ENCODE measurements at regions not wholly inside any gene's neighbourhood (a gene's known extent, or its start where the extent isn't known, plus 50 kb on each side); places are given as distances from the start of the nearest gene placed in this dataset.

DNA sequence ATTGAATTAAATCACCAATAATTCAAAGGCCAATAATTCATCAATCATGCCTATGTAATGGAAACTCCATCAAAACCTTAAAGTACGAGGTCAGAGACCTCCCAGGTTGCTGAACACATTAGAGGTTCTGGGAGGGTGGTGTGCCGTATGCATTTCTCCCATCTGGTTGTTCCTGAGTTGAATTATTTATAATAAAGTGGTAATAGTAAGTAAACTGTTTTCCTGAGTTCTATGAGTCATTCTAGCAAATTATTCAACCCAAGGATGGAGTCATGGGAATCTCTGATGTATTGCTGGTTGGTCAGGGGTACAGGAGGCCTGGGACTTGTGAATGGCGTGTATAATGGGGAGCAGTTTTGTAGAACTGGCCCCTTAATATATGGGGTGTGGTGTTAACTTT, 191.7 kb downstream of the CARTPT start:
- TF ChIP-seq, protein P1, sequence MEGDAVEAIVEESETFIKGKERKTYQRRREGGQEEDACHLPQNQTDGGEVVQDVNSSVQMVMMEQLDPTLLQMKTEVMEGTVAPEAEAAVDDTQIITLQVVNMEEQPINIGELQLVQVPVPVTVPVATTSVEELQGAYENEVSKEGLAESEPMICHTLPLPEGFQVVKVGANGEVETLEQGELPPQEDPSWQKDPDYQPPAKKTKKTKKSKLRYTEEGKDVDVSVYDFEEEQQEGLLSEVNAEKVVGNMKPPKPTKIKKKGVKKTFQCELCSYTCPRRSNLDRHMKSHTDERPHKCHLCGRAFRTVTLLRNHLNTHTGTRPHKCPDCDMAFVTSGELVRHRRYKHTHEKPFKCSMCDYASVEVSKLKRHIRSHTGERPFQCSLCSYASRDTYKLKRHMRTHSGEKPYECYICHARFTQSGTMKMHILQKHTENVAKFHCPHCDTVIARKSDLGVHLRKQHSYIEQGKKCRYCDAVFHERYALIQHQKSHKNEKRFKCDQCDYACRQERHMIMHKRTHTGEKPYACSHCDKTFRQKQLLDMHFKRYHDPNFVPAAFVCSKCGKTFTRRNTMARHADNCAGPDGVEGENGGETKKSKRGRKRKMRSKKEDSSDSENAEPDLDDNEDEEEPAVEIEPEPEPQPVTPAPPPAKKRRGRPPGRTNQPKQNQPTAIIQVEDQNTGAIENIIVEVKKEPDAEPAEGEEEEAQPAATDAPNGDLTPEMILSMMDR (conservative IDR thresholded peaks at IDR 0.05 in 1 of 2, IDR thresholded peaks at IDR 0.05 in 1 of 2; ENCODE audit: extremely low read depth in 1 of 2, insufficient read depth in 1 of 2, low read depth in 1 of 2, low read length in 2 of 2) = no peak
- TF ChIP-seq EZH2 (IDR thresholded peaks at IDR 0.05; ENCODE audit: borderline replicate concordance, low read length) = no peak
